BLaER1 treated with 17β-estradiol and CSF1 and Interleukin-3, amounts not matched to agents 10 nM and 100 nM (cell line): ENCODE measurements at regions not wholly inside any gene's neighbourhood (a gene's known extent, or its start where the extent isn't known, plus 50 kb on each side); places are given as distances from the start of the nearest gene placed in this dataset.

Experiments
- H3K27ac ChIP-seq, 11 experiments: shearing (Covaris generic); formaldehyde crosslinking; 2 replicates each; pipeline ENCODE4 v1.8.1; 2022
- H3K27me3 ChIP-seq, 11 experiments: shearing (Covaris generic); formaldehyde crosslinking; 2 replicates each; pipeline ENCODE4 v1.8.1; 2022
- H3K36me3 ChIP-seq, 11 experiments: shearing (Covaris generic); formaldehyde crosslinking; 2 replicates each; pipeline ENCODE4 v1.8.1; 2022
- H3K4me1 ChIP-seq, 10 experiments: shearing (Covaris generic); formaldehyde crosslinking; 2 replicates each; pipeline ENCODE4 v1.8.1; 2022
- H3K4me2 ChIP-seq, 11 experiments: shearing (Covaris generic); formaldehyde crosslinking; 2 replicates each; pipeline ENCODE4 v1.8.1; 2022
- H3K4me3 ChIP-seq, 10 experiments: shearing (Covaris generic); formaldehyde crosslinking; 2 replicates each; pipeline ENCODE4 v1.8.1; 2022
- H3K9ac ChIP-seq, 11 experiments: shearing (Covaris generic); formaldehyde crosslinking; 2 replicates each; pipeline ENCODE4 v1.8.1; 2022
- H3K9me3 ChIP-seq, 11 experiments: shearing (Covaris generic); formaldehyde crosslinking; replicated peaks in 1 of 11; 2 replicates each; pipeline ENCODE4 v1.8.1; 2022
- H4K20me1 ChIP-seq, 11 experiments: shearing (Covaris generic); formaldehyde crosslinking; 2 replicates each; pipeline ENCODE4 v1.8.1; 2022
- Cebpa-rat ChIP-seq, 11 experiments: shearing (Covaris generic); IDR thresholded peaks; 2 replicates each; pipeline ENCODE4 v1.8.1; 2022

DNA sequence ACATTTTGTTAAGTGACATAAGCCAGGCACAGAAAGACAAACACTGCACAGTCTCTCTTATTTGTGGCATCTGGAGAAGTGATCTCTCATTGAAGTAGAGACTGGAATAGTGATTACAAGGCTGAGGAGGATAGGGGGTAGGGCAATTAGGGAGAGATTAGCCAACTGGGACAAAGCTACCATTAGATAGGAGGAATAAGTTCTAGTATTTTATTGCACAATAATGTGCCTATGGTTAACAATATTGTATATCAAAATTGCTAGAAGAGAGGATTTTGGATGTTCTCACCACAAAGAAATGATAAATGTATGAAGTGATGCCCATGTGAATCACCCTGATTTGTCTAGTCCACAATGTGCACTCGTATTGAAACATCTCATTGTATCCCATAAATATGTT, 281.8 kb downstream of the MTRR start:
- Histone ChIP-seq H3K9ac (no peak overlapping the region), H3K36me3 (no peaks in the 10 kb centered on the region), H3K4me3 (no peak overlapping the region), H3K27ac (no peak overlapping the region), H3K9me3 (peaks cover 0 to 7% (median 0%) of the 10 kb centered on the region in 11 experiments; a peak in 2 of 22 replicates), H3K4me1 (no peaks in the 10 kb centered on the region), H4K20me1 (no peaks in the 10 kb centered on the region), H3K4me2 (no peak overlapping the region), H3K27me3 (no peaks in the 10 kb centered on the region)
- TF ChIP-seq Cebpa-rat (IDR thresholded peaks at IDR 0.05): 0 out of 22 replicates have a peak, but pooled peaks of 2 of the 11 experiments have one; percentile 25 to 28

DNA sequence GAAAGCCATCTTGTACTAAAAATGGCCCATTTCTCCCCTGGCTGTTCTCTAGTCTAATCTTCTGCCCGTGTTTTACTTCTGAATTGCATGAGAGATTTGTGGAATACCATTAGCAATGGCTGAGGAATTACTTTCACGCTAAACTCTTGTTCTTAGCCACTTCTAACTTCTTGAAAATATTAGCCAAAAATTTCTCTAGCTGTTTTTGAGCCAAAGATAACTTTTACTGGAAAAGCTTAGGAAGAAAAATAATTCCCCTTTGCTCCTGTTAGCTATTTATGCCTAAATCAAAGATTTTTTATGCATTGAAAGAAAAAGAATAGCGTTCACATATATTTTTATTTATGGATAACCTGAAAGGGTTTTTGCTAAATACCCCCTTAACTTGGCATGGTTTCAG, 287.8 kb downstream of the MTRR start:
- Histone ChIP-seq H3K4me3 (no peak overlapping the region), H3K27ac (no peak overlapping the region), H4K20me1 (no peaks in the 10 kb centered on the region), H3K27me3 (no peaks in the 10 kb centered on the region), H3K4me1 (no peaks in the 10 kb centered on the region), H3K9me3 (peaks cover 0 to 13% (median 0%) of the 10 kb centered on the region in 11 experiments; a peak in 3 of 22 replicates), H3K36me3 (no peaks in the 10 kb centered on the region), H3K4me2 (no peak overlapping the region), H3K9ac (no peak overlapping the region)
- TF ChIP-seq Cebpa-rat (IDR thresholded peaks at IDR 0.05): no peak

DNA sequence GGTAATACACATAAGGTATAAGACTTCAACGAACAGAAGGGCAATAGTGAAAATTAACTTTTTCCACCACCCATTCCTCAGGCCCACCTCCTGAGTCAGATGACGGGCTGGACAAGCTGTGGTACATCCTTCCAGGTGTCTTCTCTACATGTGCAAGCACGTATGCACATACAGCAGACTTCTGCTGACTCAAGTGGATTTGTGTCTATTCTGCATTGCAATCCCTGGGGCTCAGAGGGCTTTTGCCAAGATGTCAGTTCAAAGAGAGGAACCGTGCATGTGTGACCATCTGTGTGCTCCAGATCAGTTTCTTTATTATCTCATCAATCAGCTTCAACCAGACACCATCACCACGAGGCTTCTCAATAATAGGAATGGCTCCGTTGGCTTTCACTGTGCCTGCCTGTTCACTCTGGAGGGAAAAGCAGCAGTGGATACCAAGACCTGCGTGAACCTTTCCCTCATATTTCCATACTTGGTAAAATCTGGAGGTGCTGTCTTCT, 288.4 kb downstream of the MTRR start:
- Histone ChIP-seq H4K20me1 (no peaks in the 10 kb centered on the region), H3K9ac (no peak overlapping the region), H3K27ac (no peak overlapping the region), H3K4me2 (no peak overlapping the region), H3K9me3 (peaks cover 0 to 13% (median 0%) of the 10 kb centered on the region in 11 experiments; a peak in 3 of 22 replicates), H3K4me3 (no peak overlapping the region), H3K36me3 (no peaks in the 10 kb centered on the region), H3K27me3 (no peaks in the 10 kb centered on the region), H3K4me1 (no peaks in the 10 kb centered on the region)
- no peak for TF ChIP-seq Cebpa-rat (IDR thresholded peaks at IDR 0.05)

DNA sequence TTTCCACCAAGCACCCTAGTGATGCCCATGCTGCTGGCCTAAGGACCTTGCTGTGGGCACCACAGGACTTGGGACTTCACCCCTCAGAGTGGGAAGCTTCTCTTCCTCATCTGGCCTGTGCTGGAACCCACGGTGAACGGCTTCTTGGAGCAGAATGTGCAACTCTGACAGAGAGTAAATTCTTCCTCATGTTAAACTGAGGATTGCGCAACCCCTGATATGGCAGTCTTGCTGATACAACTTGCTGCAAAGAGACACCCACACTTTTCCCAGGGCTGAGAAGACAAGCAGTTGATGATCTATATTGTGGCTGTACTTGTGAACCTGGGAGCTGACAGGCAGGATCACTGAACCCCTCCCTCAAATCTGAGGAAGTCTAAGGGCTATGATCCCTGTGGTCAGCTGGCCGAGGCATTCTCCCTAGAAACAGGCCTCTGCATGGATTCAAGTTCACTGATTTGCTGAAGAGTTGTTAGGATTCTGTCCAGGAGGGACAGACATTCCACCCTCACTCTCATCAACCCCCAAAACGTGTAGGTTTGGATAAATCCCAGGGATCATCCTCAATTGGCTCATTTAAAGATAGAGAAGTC, 307.2 kb downstream of the MTRR start:
- peak overlapping the region in 6 of 11 experiments; percentile 11 to 75 (median 47); a peak in 7 of 22 replicates for H3K4me2 ChIP-seq

DNA sequence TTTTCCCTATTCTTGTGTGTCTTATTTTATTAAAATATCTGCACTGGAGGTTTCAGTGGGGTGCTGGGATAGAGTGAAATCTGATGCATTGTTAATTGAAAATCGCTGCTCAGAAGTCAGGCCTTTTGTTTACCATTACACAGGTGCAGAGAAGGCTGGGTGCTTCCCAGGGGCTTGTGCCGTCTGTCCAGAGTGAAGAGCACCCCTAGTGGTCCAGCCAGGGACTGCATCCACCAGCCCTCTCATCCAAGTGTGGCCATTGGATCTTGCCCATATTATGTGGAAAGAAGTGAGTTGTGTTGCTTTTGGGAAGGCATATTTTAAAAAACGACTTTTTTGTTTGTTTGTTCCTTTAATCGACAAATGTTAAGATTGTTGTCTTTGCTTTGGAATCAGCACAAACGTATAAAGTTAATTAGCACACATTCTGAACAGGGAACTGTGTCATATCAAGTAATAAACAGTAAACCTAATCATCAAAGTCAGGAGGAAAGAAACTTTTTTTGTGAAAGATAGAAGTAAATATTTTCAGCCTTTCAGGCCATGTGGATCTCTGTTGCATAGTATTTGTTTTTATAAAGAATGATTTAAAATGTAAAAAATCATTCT, 315.6 kb downstream of the MTRR start:
- H3K27me3 ChIP-seq: no peaks in the 10 kb centered on the region
- no peak overlapping the region for H3K4me3 ChIP-seq
- H3K27ac ChIP-seq: no peak overlapping the region
- H3K4me1 ChIP-seq: peaks cover 0 to 10% (median 6%) of the 10 kb centered on the region in 10 experiments; a peak in 10 of 20 replicates
- no peak overlapping the region for H3K4me2 ChIP-seq
- H4K20me1 ChIP-seq: no peaks in the 10 kb centered on the region
- H3K9me3 ChIP-seq: peaks cover 4 to 46% (median 15%) of the 10 kb centered on the region in 11 experiments; a peak in 21 of 22 replicates
- H3K9ac ChIP-seq: no peak overlapping the region
- no peak for TF ChIP-seq Cebpa-rat (IDR thresholded peaks at IDR 0.05)
- H3K36me3 ChIP-seq: peaks cover 0 to 5% (median 0%) of the 10 kb centered on the region in 11 experiments; a peak in 2 of 22 replicates

More for the DNA sequence above, 307.2 kb downstream of the MTRR start:
- no peak overlapping the region for H3K4me3 ChIP-seq
- H4K20me1 ChIP-seq: no peaks in the 10 kb centered on the region
- peak; percentile 95 to 100 (median 99) for TF ChIP-seq Cebpa-rat (IDR thresholded peaks at IDR 0.05)
- peaks cover 0 to 37% (median 0%) of the 10 kb centered on the region in 10 experiments; a peak in 8 of 20 replicates for H3K4me1 ChIP-seq
- no peaks in the 10 kb centered on the region for H3K27me3 ChIP-seq
- peak overlapping the region in 1 of 11 experiments; percentile 54; a peak in 3 of 22 replicates for H3K9ac ChIP-seq
- H3K9me3 ChIP-seq: peaks cover 0 to 10% (median 0%) of the 10 kb centered on the region in 11 experiments; a peak in 2 of 22 replicates
- no peaks in the 10 kb centered on the region for H3K36me3 ChIP-seq
- H3K27ac ChIP-seq: peak overlapping the region in 3 of 11 experiments; percentile 32 to 75 (median 48); a peak in 5 of 22 replicates

DNA sequence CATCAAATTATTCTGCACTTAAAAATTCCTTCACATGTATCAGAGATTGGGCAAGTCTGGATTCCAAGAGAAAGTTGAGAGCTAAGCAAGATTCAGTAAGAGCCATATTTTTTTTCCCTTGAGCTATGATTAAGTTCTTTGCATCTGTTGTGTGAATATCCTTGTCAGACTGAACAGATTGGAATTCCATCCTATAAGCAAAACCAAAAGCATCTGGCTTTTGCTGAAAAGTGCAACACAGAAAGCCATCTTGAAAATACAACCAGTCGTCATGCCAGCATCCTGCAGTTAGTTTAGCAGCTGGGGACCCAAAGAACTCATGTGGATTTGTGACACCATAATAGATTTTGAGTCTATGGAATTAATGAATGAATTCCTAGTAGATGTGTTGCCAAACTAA, 316.9 kb downstream of the MTRR start:
- peaks cover 0 to 13% (median 7%) of the 10 kb centered on the region in 10 experiments; a peak in 10 of 20 replicates for H3K4me1 ChIP-seq
- H3K27me3 ChIP-seq: no peaks in the 10 kb centered on the region
- no peak overlapping the region for H3K4me2 ChIP-seq
- H3K9me3 ChIP-seq: peaks cover 16 to 59% (median 28%) of the 10 kb centered on the region in 11 experiments
- no peak overlapping the region for H3K4me3 ChIP-seq
- H4K20me1 ChIP-seq: no peaks in the 10 kb centered on the region
- TF ChIP-seq Cebpa-rat (IDR thresholded peaks at IDR 0.05): no peak
- no peak overlapping the region for H3K27ac ChIP-seq
- no peak overlapping the region for H3K9ac ChIP-seq
- H3K36me3 ChIP-seq: peaks cover 0 to 15% (median 0%) of the 10 kb centered on the region in 11 experiments; a peak in 4 of 22 replicates

DNA sequence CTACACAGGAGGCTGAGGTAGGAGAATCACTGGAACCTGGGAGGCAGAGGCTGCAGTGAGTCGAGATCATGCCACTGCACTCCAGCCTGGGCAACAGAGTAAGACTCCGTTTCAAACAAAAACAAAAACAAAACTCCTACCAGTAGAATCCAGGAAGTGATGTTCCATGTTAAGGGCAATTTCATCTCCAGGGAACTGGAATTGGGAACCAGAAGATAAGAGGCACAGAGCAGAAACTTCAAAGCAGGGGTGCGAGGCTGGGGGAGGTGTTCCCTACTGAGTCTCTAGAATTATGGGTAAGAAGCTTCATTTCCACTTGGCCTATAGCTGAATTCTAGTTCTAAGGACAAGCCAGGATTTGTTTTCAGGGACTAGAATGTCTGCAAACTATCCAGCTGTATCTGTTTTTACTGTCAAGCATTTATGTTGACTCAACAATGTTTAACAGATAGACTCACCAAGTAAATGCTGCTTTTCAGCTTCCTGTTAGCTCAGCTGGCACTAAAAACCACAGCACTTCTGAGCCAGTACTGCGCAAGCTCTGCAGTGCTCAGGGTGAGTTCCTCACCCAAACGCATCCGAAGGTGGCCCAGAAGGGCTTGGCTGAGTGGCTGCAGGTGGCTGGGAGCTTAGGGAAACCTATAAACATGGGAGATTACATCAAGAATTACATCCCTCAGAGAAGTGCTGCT, 320.1 kb downstream of the MTRR start:
- H3K4me2 ChIP-seq: peak overlapping the region in 9 of 11 experiments; percentile 11 to 49 (median 24); a peak in 17 of 22 replicates
- no peaks in the 10 kb centered on the region for H4K20me1 ChIP-seq
- no peaks in the 10 kb centered on the region for H3K27me3 ChIP-seq
- H3K4me3 ChIP-seq: peak overlapping the region in 2 of 10 experiments; percentile 12 to 16; a peak in 2 of 20 replicates
- no peak; a peak in 1 of 22 replicates for TF ChIP-seq Cebpa-rat (IDR thresholded peaks at IDR 0.05)
- no peak overlapping the region for H3K9ac ChIP-seq
- peaks cover 0 to 21% (median 0%) of the 10 kb centered on the region in 11 experiments; a peak in 5 of 22 replicates for H3K36me3 ChIP-seq
- peaks cover 0 to 27% (median 16%) of the 10 kb centered on the region in 10 experiments; a peak in 14 of 20 replicates for H3K4me1 ChIP-seq
- peak overlapping the region in 9 of 11 experiments; percentile 2 to 89 (median 17); a peak in 12 of 22 replicates for H3K27ac ChIP-seq
- peaks cover 46 to 91% (median 60%) of the 10 kb centered on the region in 11 experiments for H3K9me3 ChIP-seq

DNA sequence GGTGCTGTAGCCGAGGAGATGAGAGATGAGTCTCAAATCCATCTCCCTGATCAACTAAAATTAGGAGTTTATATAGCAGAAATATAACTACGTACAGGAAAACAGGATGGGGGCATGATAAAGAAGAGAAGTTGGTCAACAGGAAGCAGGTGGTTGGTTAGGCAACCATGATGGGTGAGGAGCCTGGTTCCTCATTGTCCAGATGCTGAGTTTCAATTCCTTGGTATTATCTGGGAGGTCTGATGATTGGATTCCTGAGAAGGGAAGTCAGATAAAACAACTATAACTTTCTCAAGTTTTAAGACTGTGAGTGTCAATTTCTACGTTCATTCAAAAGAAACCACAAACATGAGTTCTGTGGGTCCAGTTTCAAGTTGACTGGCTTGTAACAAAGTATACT, 323.9 kb downstream of the MTRR start:
- no peaks in the 10 kb centered on the region for H3K27me3 ChIP-seq
- peak overlapping the region in 9 of 11 experiments; percentile 18 to 67 (median 56); a peak in 15 of 22 replicates for H3K9ac ChIP-seq
- peak in 8 of 11 experiments; percentile 42 to 76 (median 60); a peak in 7 of 22 replicates for TF ChIP-seq Cebpa-rat (IDR thresholded peaks at IDR 0.05)
- peaks cover 0 to 21% (median 0%) of the 10 kb centered on the region in 11 experiments; a peak in 5 of 22 replicates for H3K36me3 ChIP-seq
- peak overlapping the region in 10 of 11 experiments; percentile 1 to 24 (median 16); a peak in 10 of 22 replicates for H3K4me2 ChIP-seq
- peaks cover 0 to 27% (median 16%) of the 10 kb centered on the region in 10 experiments; a peak in 14 of 20 replicates for H3K4me1 ChIP-seq
- H3K27ac ChIP-seq: peak overlapping the region; percentile 60 to 90 (median 87); a peak in 21 of 22 replicates
- H4K20me1 ChIP-seq: no peaks in the 10 kb centered on the region
- peaks cover 53 to 99% (median 64%) of the 10 kb centered on the region in 11 experiments for H3K9me3 ChIP-seq
- peak overlapping the region in 4 of 10 experiments; percentile 0 to 18 (median 12); a peak in 6 of 20 replicates for H3K4me3 ChIP-seq
